ENCODE measurements at regions not wholly inside any gene's neighbourhood (a gene's known extent, or its start where the extent isn't known, plus 50 kb on each side); places are given as distances from the start of the nearest gene placed in this dataset.

DNA sequence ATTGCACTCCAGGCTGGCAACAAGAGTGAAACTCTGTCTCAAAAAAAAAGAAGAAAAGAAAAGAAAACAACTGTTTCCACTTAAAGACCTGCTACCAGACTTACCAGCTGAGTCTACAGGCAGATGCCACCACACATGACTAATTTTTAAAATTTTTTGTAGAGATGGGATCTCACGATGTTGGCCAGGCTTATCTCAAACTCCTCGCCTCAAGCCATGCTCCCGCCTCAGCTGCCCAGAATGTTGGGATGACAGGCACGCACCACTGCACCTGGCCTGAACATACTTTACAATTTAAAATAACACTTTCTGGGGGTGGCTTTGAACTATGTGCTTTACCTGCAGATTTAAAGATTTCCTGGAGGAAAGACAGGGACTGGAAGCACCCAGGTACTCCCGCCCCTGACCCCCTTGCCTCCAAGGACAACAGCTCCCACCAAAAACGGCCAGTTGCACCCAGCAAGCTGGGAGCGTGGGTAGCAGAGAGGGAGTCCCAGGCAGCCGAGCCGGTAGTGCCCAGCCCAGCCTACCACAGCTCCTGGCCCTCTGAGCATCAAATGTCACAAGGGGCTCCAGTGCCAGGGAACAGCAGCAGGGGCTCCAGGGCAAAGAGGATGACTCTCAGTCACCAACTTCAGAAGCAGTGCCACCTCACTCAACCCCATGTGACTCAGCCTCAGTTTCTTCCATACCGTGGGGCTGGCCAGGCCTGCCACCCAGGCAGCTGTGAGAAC is 262.9 kb downstream of the PARN start:
- no peaks in the 10 kb centered on the region for H3K27me3 ChIP-seq (ENCODE audit: insufficient read depth, insufficient read length)
- H3K9me3 ChIP-seq (ENCODE audit: insufficient read depth, low read length): no peaks in the 10 kb centered on the region
- H3K4me1 ChIP-seq (ENCODE audit: insufficient read depth, insufficient read length): peaks cover 10% of the 10 kb centered on the region
- DNase-seq (ENCODE audit: low read depth, low spot score): no peak
- no peak overlapping the region for H3K9ac ChIP-seq (ENCODE audit: insufficient read length, low read depth)
- H3K36me3 ChIP-seq (ENCODE audit: insufficient read depth, insufficient read length, low read length): no peaks in the 10 kb centered on the region
- no peak overlapping the region for H3K4me3 ChIP-seq (ENCODE audit: insufficient read length, low read depth)
- TF ChIP-seq SUZ12 (IDR thresholded peaks at IDR 0.05; ENCODE audit: extremely low read depth, insufficient read depth, insufficient read length) (no peak), ZNF274 (IDR thresholded peaks at IDR 0.05; ENCODE audit: low read depth, low read length) (no peak), YY1 (IDR thresholded peaks at IDR 0.05; ENCODE audit: insufficient read depth, insufficient read length) (no peak)

DNA sequence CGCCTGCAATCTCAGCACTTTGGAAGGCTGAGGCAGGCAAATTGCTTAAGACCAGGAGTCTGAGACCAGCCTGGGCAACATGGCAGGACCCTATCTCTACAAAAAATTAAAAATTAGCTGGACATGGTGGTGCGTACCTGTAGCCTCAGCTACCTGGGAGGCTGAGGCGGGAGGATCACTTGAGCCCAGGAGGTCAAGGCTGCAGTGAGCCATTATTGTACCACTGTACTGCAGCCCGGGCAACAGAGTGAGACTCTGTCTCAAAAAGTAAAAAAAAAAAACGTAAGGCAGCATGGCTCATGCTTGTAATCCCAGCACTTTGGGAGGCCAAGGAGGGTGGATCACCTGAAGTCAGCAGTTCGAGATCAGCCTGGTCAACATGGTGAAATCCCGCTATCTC is 263.6 kb downstream of the PARN start:
- no peak for DNase-seq (ENCODE audit: low read depth, low spot score)

DNA sequence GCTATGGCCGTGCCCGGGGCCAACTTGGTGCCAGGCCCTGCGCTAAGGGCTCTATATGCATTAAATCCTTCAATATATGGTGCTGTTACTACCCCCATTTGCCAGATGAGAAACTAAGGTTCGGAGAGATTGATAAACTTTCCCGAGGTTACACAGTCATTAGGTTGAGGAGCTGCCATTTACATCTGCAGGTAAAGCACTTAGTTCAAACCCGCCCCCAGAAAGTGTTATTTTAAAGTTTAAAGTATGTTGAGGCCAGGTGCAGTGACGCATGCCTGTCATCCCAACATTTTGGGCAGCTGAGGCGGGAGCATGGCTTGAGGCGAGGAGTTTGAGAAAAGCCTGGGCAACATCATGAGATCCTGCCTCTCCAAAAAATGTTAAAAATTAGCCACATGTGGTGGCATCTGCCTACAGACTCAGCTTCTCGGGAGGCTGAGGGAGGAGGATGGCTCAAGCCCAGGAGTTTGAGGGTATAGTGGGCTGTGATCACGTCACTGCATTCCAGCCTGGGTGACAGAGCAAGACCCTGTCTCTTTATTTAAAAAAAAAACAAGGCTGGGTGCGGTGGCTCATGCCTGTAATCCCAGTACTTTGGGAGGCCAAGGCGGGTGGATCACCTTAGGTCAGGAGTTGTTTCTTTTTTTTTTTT is 264.7 kb downstream of the PARN start:
- H3K36me3 ChIP-seq (ENCODE audit: insufficient read depth, insufficient read length, low read length): no peaks in the 10 kb centered on the region
- no peaks in the 10 kb centered on the region for H3K27me3 ChIP-seq (ENCODE audit: insufficient read depth, insufficient read length)
- no peak for DNase-seq (ENCODE audit: low read depth, low spot score)
- TF ChIP-seq ZNF274 (IDR thresholded peaks at IDR 0.05; ENCODE audit: low read depth, low read length) (no peak), SUZ12 (IDR thresholded peaks at IDR 0.05; ENCODE audit: extremely low read depth, insufficient read depth, insufficient read length) (no peak), YY1 (IDR thresholded peaks at IDR 0.05; ENCODE audit: insufficient read depth, insufficient read length) (no peak)
- peaks cover 11% of the 10 kb centered on the region for H3K4me1 ChIP-seq (ENCODE audit: insufficient read depth, insufficient read length)
- no peak overlapping the region for H3K9ac ChIP-seq (ENCODE audit: insufficient read length, low read depth)
- no peak overlapping the region for H3K4me3 ChIP-seq (ENCODE audit: insufficient read length, low read depth)
- no peaks in the 10 kb centered on the region for H3K9me3 ChIP-seq (ENCODE audit: insufficient read depth, low read length)

More for the DNA sequence above, 263.6 kb downstream of the PARN start:
- Histone ChIP-seq H3K4me1 (ENCODE audit: insufficient read depth, insufficient read length) (peaks cover 11% of the 10 kb centered on the region), H3K36me3 (ENCODE audit: insufficient read depth, insufficient read length, low read length) (no peaks in the 10 kb centered on the region), H3K4me3 (ENCODE audit: insufficient read length, low read depth) (no peak overlapping the region), H3K9me3 (ENCODE audit: insufficient read depth, low read length) (no peaks in the 10 kb centered on the region), H3K27me3 (ENCODE audit: insufficient read depth, insufficient read length) (no peaks in the 10 kb centered on the region), H3K9ac (ENCODE audit: insufficient read length, low read depth) (no peak overlapping the region)
- TF ChIP-seq YY1 (IDR thresholded peaks at IDR 0.05; ENCODE audit: insufficient read depth, insufficient read length): no peak
- TF ChIP-seq ZNF274 (IDR thresholded peaks at IDR 0.05; ENCODE audit: low read depth, low read length): no peak

DNA sequence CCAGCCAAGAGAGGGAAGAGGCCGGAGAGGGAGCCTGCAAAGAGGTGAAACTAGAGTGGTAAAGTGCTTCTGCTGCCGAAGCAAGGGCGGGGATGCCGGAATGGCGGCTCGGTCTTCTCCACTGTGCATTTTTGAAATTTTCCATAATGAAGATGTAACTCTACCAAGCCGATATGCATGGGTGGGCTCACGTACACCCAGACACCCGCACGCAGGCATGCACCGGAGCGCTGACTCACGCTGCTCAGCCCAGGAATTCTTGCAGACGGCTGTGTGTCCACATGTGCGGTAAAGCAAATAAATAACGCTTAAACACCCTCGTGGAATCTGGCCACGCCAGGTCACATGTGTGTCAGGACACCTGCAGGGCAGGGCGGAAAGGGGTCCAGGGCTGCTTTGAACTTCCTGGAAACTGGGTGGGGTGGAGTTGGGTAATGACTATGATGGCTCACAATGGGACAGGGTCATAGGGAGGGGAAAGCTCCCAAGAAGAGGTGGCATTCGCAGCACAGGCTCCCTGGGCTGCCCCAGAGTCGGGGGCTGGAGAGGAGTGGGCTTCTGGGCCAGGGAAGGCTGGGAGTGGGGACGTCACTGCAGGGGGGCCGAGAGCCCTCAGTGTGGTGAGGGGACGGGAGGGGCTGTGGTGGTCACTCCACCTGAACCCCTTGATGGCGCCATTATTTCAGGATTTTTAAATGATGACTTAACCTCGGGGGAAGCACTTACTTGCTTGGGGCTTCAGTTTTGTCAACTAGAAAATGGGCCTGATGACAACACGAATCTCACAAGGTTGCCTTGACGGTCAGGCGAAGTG is 265.5 kb downstream of the PARN start:
- Histone ChIP-seq H3K36me3 (ENCODE audit: insufficient read depth, insufficient read length, low read length) (no peaks in the 10 kb centered on the region), H3K9me3 (ENCODE audit: insufficient read depth, low read length) (no peaks in the 10 kb centered on the region), H3K4me1 (ENCODE audit: insufficient read depth, insufficient read length) (peaks cover 11% of the 10 kb centered on the region), H3K9ac (ENCODE audit: insufficient read length, low read depth) (no peak overlapping the region), H3K27me3 (ENCODE audit: insufficient read depth, insufficient read length) (no peaks in the 10 kb centered on the region), H3K4me3 (ENCODE audit: insufficient read length, low read depth) (no peak overlapping the region)
- no peak for TF ChIP-seq ZNF274 (IDR thresholded peaks at IDR 0.05; ENCODE audit: low read depth, low read length)
- TF ChIP-seq YY1 (IDR thresholded peaks at IDR 0.05; ENCODE audit: insufficient read depth, insufficient read length): no peak
- no peak for TF ChIP-seq SUZ12 (IDR thresholded peaks at IDR 0.05; ENCODE audit: extremely low read depth, insufficient read depth, insufficient read length)
- no peak for DNase-seq (ENCODE audit: low read depth, low spot score)

DNA sequence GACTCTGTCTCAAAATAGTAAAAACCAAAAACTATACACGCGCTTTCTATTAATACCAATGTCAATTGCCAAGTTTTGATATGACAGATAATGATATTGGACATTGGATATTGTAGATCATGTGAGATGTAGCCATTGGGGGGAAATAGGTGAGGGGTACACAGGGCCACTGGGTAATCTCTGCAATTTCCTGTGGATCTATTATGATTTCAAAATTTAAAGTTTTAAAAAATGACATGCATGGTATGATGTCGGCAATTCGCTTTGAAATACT is 266.0 kb downstream of the PARN start:
- TF ChIP-seq SUZ12 (IDR thresholded peaks at IDR 0.05; ENCODE audit: extremely low read depth, insufficient read depth, insufficient read length) (no peak), YY1 (IDR thresholded peaks at IDR 0.05; ENCODE audit: insufficient read depth, insufficient read length) (no peak), ZNF274 (IDR thresholded peaks at IDR 0.05; ENCODE audit: low read depth, low read length) (no peak)
- Histone ChIP-seq H3K4me3 (ENCODE audit: insufficient read length, low read depth) (no peak overlapping the region), H3K27me3 (ENCODE audit: insufficient read depth, insufficient read length) (no peaks in the 10 kb centered on the region)

DNA sequence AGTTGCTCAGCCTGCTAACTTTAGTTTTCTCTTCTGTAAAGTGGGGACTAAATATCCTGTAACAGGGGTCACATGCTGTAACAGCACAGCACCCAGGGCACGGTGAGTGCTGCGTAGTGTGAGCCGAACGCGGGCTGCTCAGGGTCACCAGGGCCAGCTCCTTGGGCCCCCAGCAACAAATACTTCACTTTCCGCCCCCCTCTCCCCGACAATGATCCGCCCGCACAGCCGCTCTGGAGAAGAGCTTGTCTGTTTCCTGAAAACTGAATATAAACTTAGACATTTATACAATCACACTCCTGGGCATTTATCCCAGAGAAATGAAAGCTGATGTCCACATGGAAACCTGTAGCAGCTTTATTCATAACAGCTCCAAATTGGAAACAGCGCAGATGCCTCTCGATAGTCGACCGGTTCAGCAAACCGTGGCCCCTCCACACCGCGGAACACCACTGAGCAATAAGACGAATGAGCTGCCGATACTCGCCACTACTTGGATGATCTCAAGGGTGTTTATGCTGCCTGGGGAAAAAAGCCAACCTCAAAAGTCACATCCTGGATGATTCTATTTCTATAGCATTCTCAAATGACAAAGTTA is 267.2 kb downstream of the PARN start:
- Histone ChIP-seq H3K4me3 (ENCODE audit: insufficient read length, low read depth) (no peak overlapping the region), H3K27me3 (ENCODE audit: insufficient read depth, insufficient read length) (no peaks in the 10 kb centered on the region), H3K9ac (ENCODE audit: insufficient read length, low read depth) (no peak overlapping the region), H3K4me1 (ENCODE audit: insufficient read depth, insufficient read length) (peaks cover 11% of the 10 kb centered on the region), H3K9me3 (ENCODE audit: insufficient read depth, low read length) (no peaks in the 10 kb centered on the region), H3K36me3 (ENCODE audit: insufficient read depth, insufficient read length, low read length) (no peaks in the 10 kb centered on the region)
- TF ChIP-seq YY1 (IDR thresholded peaks at IDR 0.05; ENCODE audit: insufficient read depth, insufficient read length) (no peak), SUZ12 (IDR thresholded peaks at IDR 0.05; ENCODE audit: extremely low read depth, insufficient read depth, insufficient read length) (no peak), ZNF274 (IDR thresholded peaks at IDR 0.05; ENCODE audit: low read depth, low read length) (no peak)
- DNase-seq (ENCODE audit: low read depth, low spot score): no peak

More for the DNA sequence above, 266.0 kb downstream of the PARN start:
- Histone ChIP-seq H3K9ac (ENCODE audit: insufficient read length, low read depth) (no peak overlapping the region), H3K36me3 (ENCODE audit: insufficient read depth, insufficient read length, low read length) (no peaks in the 10 kb centered on the region), H3K9me3 (ENCODE audit: insufficient read depth, low read length) (no peaks in the 10 kb centered on the region), H3K4me1 (ENCODE audit: insufficient read depth, insufficient read length) (peaks cover 11% of the 10 kb centered on the region)
- no peak for DNase-seq (ENCODE audit: low read depth, low spot score)

Data from NT2/D1 (cell line).